Psoas muscle (tissue), 7 donors: ENCODE measurements at regions not wholly inside any gene's neighbourhood (a gene's known extent, or its start where the extent isn't known, plus 50 kb on each side); places are given as distances from the start of the nearest gene placed in this dataset.
"Not testable (repeated sequence)": the region's sequence is repeated elsewhere in the genome, so short reads cannot be mapped to it uniquely, and the experiment has no call there.

ENCODE experiments used
- ATAC-seq, 4 donors: fragments of 200-7000 bp; cut with Tn5 transposase; one replicate each; pipeline ENCODE4 v1.9.1; 2020; ENCODE audit warnings: moderate library complexity in 3 of 4, mild to moderate bottlenecking in 2 of 4
- DNase-seq, 2 donors: peaks; one replicate each; pipeline ENCODE4 v3.0.0-alpha.2; 2020
- H3K27ac ChIP-seq: fragments of 200-600 bp; one replicate; pipeline ENCODE4 v1.8.0; 2022
- H3K27me3 ChIP-seq, 3 donors: fragments of 200-600 bp in 1 of 3; one replicate each; pipeline versions ENCODE4 v1.6.1 to v1.8.0; 2013 to 2022; ENCODE audit warnings: low read length in 2 of 3, mild to moderate bottlenecking in 2 of 3, moderate library complexity in 1 of 3; ENCODE audit not compliant: insufficient read depth in 3 of 3
- H3K36me3 ChIP-seq, 2 donors: fragments of 200-600 bp in 1 of 2; one replicate each; pipeline versions ENCODE4 v1.6.1 to v1.8.0; 2013 to 2022; ENCODE audit warnings: low read depth in 1 of 2, mild to moderate bottlenecking in 1 of 2, moderate library complexity in 1 of 2; ENCODE audit not compliant: insufficient read depth in 1 of 2
- H3K4me1 ChIP-seq: fragments of 200-600 bp; one replicate; pipeline ENCODE4 v1.8.0; 2022
- H3K4me3 ChIP-seq: fragments of 200-600 bp; one replicate; pipeline ENCODE4 v1.8.0; 2022; ENCODE audit warnings: mild to moderate bottlenecking
- H3K9me3 ChIP-seq: fragments of 200-600 bp; one replicate; pipeline ENCODE4 v1.8.0; 2022
- CTCF ChIP-seq: fragments of 200-600 bp; IDR thresholded peaks from one replicate; pipeline ENCODE4 v1.8.0; 2022; ENCODE audit warnings: antibody characterized with exemption
- WGBS, 3 donors: extraction: QIAGEN DNeasy Blood & Tissue Kit; methylation state at CpG; one replicate each; pipeline versions ENCODE4 v1.1.6 to v1.1.7; 2013; 5-methylcytosine and 5-hydroxymethylcytosine counted together
- intact Hi-C, 2 donors: fragments of 100-400 bp; cut with DNase I; formaldehyde crosslinking; loops; one replicate each; pipeline versions ENCODE4 v1.11.0 to v1.14.2; 2022
- donor health status: healthy with polysubstance abuse.
- donor health status: DM: no; HTN: no; CAD: no; lungs with moderate emphysema.
- donor health status: Bipolar disorder and iron deficiency.
- donor health status: healthy.
- donor health status: DM: yes; HTN: yes; CAD: no.
- donor health status: DM: no; HTN: no; CAD: no.
- donor health status: DM: yes; HTN: yes; CAD: no.

DNA sequence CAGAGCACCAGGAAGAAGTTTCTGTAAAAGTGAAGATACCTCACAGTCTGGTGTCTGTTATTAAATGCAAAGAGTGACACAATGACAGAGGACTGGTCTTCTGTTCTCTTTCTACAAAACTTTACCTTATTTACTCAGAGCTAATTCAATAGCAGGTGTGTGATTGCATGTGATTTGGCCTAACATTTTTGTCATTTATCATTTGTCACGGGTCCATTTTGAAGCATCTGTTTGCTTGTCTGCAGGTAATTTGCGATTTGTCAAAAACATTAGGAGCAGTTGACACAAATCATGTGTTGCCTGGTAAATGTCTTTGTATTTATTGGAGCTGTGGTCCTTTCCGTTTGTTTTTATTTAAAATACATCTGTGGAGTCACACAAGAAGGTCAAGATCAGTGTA, 1232.4 kb downstream of the STIM2 start:
- 51 to 54% (median 54%) methylated on average over 3 of the region's 3 CpGs for WGBS, 3 donors
- H3K9me3 ChIP-seq, result no peaks in the 10 kb centered on the region
- H3K27me3 ChIP-seq, result no peaks in the 10 kb centered on the region
- H3K4me1 ChIP-seq, result no peaks in the 10 kb centered on the region
- ATAC-seq, result no peak
- H3K27ac ChIP-seq, result no peak overlapping the region
- H3K36me3 ChIP-seq, result no peaks in the 10 kb centered on the region
- intact Hi-C loops, result no loop called here
- no peak overlapping the region for H3K4me3 ChIP-seq
- TF ChIP-seq CTCF, result no peak
- no peak for DNase-seq

DNA sequence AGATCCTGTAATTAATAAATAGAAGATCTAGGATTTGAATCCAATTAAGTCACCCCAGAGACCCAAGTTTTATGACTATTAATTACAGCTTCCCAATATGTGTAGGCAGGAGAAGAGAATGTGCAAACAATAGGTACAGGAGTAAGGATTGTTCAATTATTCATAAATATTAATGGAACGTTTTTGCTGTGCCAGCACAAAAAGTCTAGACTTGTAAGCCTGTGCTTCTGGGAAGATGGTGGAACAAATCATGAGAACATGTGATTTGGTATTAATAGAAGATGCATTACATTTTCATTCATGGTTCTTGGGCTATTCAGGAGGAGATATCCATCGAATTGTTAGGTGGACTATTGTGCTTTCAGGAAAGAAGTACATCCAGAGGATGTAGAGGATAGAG, 1240.9 kb downstream of the STIM2 start:
- Histone ChIP-seq H3K9me3 (no peaks in the 10 kb centered on the region), H3K4me3 (no peak overlapping the region), H3K4me1 (no peaks in the 10 kb centered on the region), H3K36me3 (no peaks in the 10 kb centered on the region), H3K27ac (no peak overlapping the region), H3K27me3 (no peaks in the 10 kb centered on the region)
- intact Hi-C loops, result no loop called here
- no peak for ATAC-seq
- TF ChIP-seq CTCF, result no peak
- WGBS, 3 donors, result 62 to 69% (median 67%) methylated on average over 2 of the region's 2 CpGs
- DNase-seq, result no peak

DNA sequence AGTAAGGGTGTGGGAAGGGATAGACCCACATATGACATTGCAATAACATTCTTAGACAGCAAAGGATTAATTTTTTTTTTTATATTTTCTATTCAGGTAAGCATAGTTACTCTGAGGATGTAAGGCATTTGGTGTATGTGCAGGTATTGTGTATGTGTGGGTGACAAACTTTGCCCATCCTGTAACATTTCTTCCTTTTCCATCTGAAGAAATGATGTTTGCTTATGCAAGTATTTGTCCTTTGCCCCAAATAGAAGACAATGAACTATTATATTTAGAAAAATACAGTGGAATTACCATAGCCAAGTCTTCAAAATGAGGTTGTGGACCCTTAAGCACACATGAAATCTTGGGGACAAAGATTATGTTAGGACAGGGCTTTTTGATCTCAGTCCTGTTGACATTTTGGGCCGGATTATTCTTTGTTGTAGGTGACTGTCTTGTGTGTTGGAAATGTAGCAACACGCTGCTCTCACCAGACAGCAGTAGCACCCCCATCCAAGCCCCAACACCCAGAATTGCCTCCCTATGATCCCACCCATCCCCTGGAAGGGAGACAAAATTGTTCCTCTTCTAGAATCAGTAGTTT, 1244.7 kb downstream of the STIM2 start:
- Histone ChIP-seq H3K27me3 (no peaks in the 10 kb centered on the region), H3K4me3 (no peak overlapping the region), H3K4me1 (no peaks in the 10 kb centered on the region), H3K27ac (no peak overlapping the region), H3K36me3 (no peaks in the 10 kb centered on the region), H3K9me3 (no peaks in the 10 kb centered on the region)
- DNase-seq, result no peak
- intact Hi-C loops, result no loop called here
- no peak for TF ChIP-seq CTCF
- ATAC-seq, result no peak
- 71 to 90% (median 89%) methylated on average over 2 of the region's 2 CpGs for WGBS, 3 donors

DNA sequence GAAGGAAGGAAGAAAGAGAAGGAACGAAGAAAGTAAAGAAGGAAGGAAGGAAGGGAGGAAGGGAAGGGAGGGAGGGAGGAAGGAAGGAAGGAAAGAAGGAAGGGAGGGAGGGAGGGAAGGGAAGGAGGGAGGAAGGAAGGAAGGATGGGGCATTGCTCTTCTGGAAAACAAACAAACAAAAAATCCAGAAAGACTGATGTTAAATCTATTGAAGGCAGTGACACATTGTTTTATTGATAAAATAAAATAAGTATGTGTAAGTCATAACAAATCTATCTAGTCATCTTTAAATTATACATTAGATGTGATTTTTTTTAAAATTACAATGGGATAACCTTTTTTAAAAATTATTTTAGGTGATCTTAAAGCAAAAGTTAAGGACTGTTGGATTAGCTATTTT, 1245.5 kb downstream of the STIM2 start:
- H3K27ac ChIP-seq, result no peak overlapping the region
- no peaks in the 10 kb centered on the region for H3K36me3 ChIP-seq
- 67 to 78% (median 68%) methylated on average over 1 of the region's 1 CpG for WGBS, 3 donors
- ATAC-seq (no peak), DNase-seq (no peak)
- intact Hi-C loops, result no loop called here
- H3K9me3 ChIP-seq, result no peaks in the 10 kb centered on the region
- no peak overlapping the region for H3K4me3 ChIP-seq
- H3K4me1 ChIP-seq, result no peaks in the 10 kb centered on the region
- no peaks in the 10 kb centered on the region for H3K27me3 ChIP-seq
- TF ChIP-seq CTCF, result no peak

GRCh38 chr4:28109801-28110200, 1249.2 kb downstream of the STIM2 start:
- Histone ChIP-seq H3K4me3 (no peak overlapping the region), H3K36me3 (no peaks in the 10 kb centered on the region), H3K9me3 (no peaks in the 10 kb centered on the region), H3K4me1 (no peaks in the 10 kb centered on the region), H3K27me3 (no peaks in the 10 kb centered on the region), H3K27ac (no peak overlapping the region)
- no peak for TF ChIP-seq CTCF
- DNase-seq (no peak), ATAC-seq (no peak)
- intact Hi-C loops, result no loop called here

GRCh38 chr4:28112691-28113335, 1252.2 kb downstream of the STIM2 start:
- H3K4me1 ChIP-seq, H3K4me3 ChIP-seq, H3K36me3 ChIP-seq, H3K9me3 ChIP-seq, DNase-seq, intact Hi-C loops, ATAC-seq, H3K27ac ChIP-seq, H3K27me3 ChIP-seq: not testable (repeated sequence)
- 95% methylated on average over 28 to 29 of the region's 29 CpGs for WGBS, 3 donors

DNA sequence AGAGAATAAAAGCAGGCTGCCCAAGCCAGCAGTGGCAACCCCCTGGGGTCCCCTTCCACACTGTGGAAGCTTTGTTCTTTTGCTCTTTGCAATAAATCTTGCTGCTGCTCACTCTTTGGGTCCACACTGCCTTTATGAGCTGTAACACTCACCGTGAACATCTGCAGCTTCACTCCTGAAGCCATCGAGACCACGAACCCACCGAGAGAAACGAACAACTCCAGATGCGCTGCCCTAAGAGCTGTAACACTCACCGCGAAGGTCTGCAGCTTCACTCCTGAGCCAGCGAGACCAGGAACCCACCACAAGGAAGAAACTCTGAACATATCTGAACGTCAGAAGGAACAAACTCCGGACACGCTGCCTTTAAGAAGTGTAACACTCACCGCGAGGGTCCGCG, 1252.9 kb downstream of the STIM2 start:
- WGBS, 3 donors, result 83 to 86% (median 84%) methylated on average over 16 of the region's 16 CpGs
- DNase-seq, result not testable (repeated sequence)

More for the DNA sequence above, 1252.9 kb downstream of the STIM2 start:
- ATAC-seq, H3K36me3 ChIP-seq, H3K9me3 ChIP-seq, intact Hi-C loops, H3K27ac ChIP-seq, H3K4me3 ChIP-seq, H3K4me1 ChIP-seq, H3K27me3 ChIP-seq: not testable (repeated sequence)
